Smooth muscle cell (in vitro differentiated cells): ENCODE measurements at regions not wholly inside any gene's neighbourhood (a gene's known extent, or its start where the extent isn't known, plus 50 kb on each side); places are given as distances from the start of the nearest gene placed in this dataset.

Source experiments
- DNase-seq: peaks from one replicate; lab custom pipeline; 2025; ENCODE audit not compliant: unreplicated experiment; lab: John Stamatoyannopoulos, UW
- H2AFZ ChIP-seq: fragments of 200-600 bp; sonication (generic); 2 replicates; pipeline ENCODE4 v1.6.0; 2016; ENCODE audit warnings: antibody characterized with exemption, low read depth, mild to moderate bottlenecking
- H3F3A ChIP-seq: fragments of 200-600 bp; sonication (generic); 2 replicates; pipeline ENCODE4 v1.6.0; 2017; ENCODE audit warnings: antibody characterized with exemption, low read depth
- H3K27ac ChIP-seq: fragments of 200-600 bp; sonication (generic); 2 replicates; pipeline ENCODE4 v1.5.1; 2016; ENCODE audit warnings: low read depth, mild to moderate bottlenecking
- H3K27me3 ChIP-seq: fragments of 200-600 bp; sonication (generic); 2 replicates; pipeline ENCODE4 v1.6.1; 2016; ENCODE audit warnings: low read depth, mild to moderate bottlenecking
- H3K36me3 ChIP-seq: fragments of 200-600 bp; sonication (generic); 2 replicates; pipeline ENCODE4 v1.5.1; 2016; ENCODE audit warnings: low read depth
- H3K4me1 ChIP-seq: fragments of 200-600 bp; sonication (generic); 2 replicates; pipeline ENCODE4 v1.5.1; 2016; ENCODE audit warnings: low read depth
- H3K4me2 ChIP-seq: fragments of 200-600 bp; sonication (generic); 2 replicates; pipeline ENCODE4 v1.6.0; 2016; ENCODE audit warnings: mild to moderate bottlenecking
- H3K4me3 ChIP-seq: fragments of 200-600 bp; sonication (generic); 2 replicates; pipeline ENCODE4 v1.5.1; 2016; ENCODE audit warnings: mild to moderate bottlenecking
- H3K79me2 ChIP-seq: fragments of 200-600 bp; sonication (generic); 2 replicates; pipeline ENCODE4 v1.6.0; 2016; ENCODE audit warnings: low read depth, mild to moderate bottlenecking
- H3K9ac ChIP-seq: fragments of 200-600 bp; sonication (generic); 2 replicates; pipeline ENCODE4 v1.6.0; 2016; ENCODE audit warnings: low read depth
- H3K9me3 ChIP-seq: fragments of 200-600 bp; sonication (generic); replicated peaks from 2 replicates; pipeline ENCODE4 v1.5.1; 2016; ENCODE audit warnings: low read depth
- H4K20me1 ChIP-seq: fragments of 200-600 bp; sonication (generic); 2 replicates; pipeline ENCODE4 v1.6.0; 2016; ENCODE audit warnings: low read depth
- WGBS: methylation state at CpG from one replicate; pipeline ENCODE4 v1.1.7; 2016; ENCODE audit warnings: low lambda C conversion rate; 5-methylcytosine and 5-hydroxymethylcytosine counted together
- TF ChIP-seq, protein P1 (sequence below): fragments of 200-600 bp; sonication (generic); IDR thresholded peaks from 2 replicates; pipeline ENCODE4 v1.5.1; 2017; ENCODE audit warnings: borderline replicate concordance, mild to moderate bottlenecking, antibody characterized with exemption; ENCODE audit not compliant: insufficient read depth, poor library complexity, severe bottlenecking

DNA sequence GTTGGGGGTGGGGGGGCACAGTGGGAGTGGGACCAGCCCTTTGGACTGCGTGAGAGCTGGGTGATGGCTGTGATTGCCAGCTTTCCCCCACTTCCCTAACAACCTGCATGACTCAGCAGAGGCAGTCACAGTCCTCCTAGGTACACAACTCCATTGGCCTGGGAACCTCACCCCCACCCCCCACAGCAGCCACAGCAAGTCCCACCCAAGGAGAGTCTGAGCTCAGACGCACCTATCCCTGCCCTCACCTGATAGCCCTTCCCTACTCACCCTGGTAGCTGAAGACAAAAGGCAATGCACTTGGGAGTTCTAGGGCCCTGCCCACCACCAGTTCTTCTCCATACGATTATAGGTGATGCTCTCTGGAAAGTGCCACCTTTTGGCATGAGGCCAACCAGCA, 188.9 kb downstream of the ZNF648 start:
- Histone ChIP-seq H4K20me1 (no peaks in the 10 kb centered on the region), H3K27ac (no peak overlapping the region), H3K4me1 (no peaks in the 10 kb centered on the region), H3F3A (no peaks in the 10 kb centered on the region), H3K4me2 (no peak overlapping the region), H3K9ac (no peak overlapping the region), H2AFZ (no peak overlapping the region), H3K27me3 (no peaks in the 10 kb centered on the region), H3K4me3 (no peak overlapping the region), H3K36me3 (no peaks in the 10 kb centered on the region), H3K79me2 (no peaks in the 10 kb centered on the region), H3K9me3 (peaks cover 3% of the 10 kb centered on the region)
- 71% methylated on average over 3 of the region's 3 CpGs for WGBS
- TF ChIP-seq, protein P1, sequence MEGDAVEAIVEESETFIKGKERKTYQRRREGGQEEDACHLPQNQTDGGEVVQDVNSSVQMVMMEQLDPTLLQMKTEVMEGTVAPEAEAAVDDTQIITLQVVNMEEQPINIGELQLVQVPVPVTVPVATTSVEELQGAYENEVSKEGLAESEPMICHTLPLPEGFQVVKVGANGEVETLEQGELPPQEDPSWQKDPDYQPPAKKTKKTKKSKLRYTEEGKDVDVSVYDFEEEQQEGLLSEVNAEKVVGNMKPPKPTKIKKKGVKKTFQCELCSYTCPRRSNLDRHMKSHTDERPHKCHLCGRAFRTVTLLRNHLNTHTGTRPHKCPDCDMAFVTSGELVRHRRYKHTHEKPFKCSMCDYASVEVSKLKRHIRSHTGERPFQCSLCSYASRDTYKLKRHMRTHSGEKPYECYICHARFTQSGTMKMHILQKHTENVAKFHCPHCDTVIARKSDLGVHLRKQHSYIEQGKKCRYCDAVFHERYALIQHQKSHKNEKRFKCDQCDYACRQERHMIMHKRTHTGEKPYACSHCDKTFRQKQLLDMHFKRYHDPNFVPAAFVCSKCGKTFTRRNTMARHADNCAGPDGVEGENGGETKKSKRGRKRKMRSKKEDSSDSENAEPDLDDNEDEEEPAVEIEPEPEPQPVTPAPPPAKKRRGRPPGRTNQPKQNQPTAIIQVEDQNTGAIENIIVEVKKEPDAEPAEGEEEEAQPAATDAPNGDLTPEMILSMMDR, result no peak
- DNase-seq, result no peak

DNA sequence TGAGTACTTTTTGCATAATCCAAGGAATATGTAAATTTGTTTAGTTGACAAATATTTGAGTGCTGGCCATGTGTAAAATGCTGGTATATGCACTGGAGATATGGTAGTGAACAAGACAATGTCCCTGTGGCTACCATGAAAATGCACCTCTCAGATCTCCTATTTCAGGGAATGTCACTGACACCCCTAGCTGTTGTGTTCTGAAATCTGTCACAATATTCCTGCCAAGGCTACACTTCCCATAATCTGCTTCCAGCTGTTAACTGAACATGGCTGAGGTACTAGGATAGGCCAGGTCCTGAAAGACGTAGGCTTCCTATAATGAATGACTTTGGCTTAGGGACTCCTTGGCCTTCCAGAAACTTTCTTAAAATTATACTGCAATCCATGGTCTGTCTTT, 197.8 kb downstream of the ZNF648 start:
- Histone ChIP-seq H3K9me3 (no peaks in the 10 kb centered on the region), H3F3A (no peaks in the 10 kb centered on the region), H3K27me3 (no peaks in the 10 kb centered on the region), H3K36me3 (no peaks in the 10 kb centered on the region), H3K4me2 (no peak overlapping the region), H3K27ac (no peak overlapping the region), H4K20me1 (no peaks in the 10 kb centered on the region), H2AFZ (no peak overlapping the region), H3K9ac (no peak overlapping the region), H3K79me2 (no peaks in the 10 kb centered on the region), H3K4me3 (no peak overlapping the region), H3K4me1 (no peaks in the 10 kb centered on the region)
- TF ChIP-seq, protein P1, result no peak
- DNase-seq, result no peak
- WGBS, result 90% methylated on average over 1 of the region's 1 CpG

DNA sequence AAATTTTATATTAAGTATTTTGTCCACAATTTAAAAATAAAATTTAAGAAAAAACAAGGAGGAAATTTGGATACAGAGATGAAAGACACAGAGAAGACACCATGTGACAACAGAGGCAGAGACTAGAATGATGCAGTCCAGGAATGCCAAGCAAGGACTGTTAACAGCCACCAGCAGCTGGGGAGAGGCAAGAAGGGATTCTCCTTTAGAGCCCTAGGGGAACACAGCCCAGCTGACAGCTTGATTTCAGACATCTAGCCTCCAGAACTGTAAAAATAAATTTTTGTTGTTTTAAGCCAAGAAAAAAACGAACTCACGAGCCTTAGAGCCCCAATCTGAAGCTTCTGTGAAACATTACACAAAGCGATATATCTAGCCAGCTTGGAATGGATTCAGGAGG, 198.5 kb downstream of the ZNF648 start:
- TF ChIP-seq, protein P1, result no peak
- WGBS, result 79% methylated on average over 3 of the region's 3 CpGs
- H3F3A ChIP-seq, result no peaks in the 10 kb centered on the region
- H3K4me1 ChIP-seq, result no peaks in the 10 kb centered on the region
- H4K20me1 ChIP-seq, result no peaks in the 10 kb centered on the region
- no peak for DNase-seq
- no peak overlapping the region for H3K27ac ChIP-seq
- no peak overlapping the region for H3K4me3 ChIP-seq
- no peak overlapping the region for H3K4me2 ChIP-seq
- no peak overlapping the region for H3K9ac ChIP-seq
- no peak overlapping the region for H2AFZ ChIP-seq
- no peaks in the 10 kb centered on the region for H3K79me2 ChIP-seq
- H3K27me3 ChIP-seq, result no peaks in the 10 kb centered on the region
- H3K9me3 ChIP-seq, result no peaks in the 10 kb centered on the region
- no peaks in the 10 kb centered on the region for H3K36me3 ChIP-seq

DNA sequence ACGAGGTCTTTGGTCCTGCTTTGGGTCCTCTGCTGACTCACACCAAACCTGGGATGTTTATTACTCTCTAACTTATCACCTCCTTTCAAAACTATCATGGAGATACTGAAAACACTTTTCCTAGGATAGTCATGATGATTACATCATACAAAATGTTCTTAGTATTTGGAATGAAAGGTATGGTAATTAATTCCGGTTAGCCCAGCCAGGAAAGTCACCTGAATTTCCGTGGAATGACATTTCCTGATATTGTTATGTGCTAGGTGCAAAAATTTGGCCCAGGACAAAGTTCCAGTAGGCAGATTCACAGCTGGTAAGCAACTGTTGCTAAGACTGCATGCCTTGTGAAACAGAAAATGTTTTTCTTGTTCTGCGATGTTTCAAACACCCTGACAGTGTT, 203.4 kb downstream of the ZNF648 start:
- 81% methylated on average over 4 of the region's 4 CpGs for WGBS
- no peaks in the 10 kb centered on the region for H3F3A ChIP-seq
- H3K27ac ChIP-seq, result no peak overlapping the region
- H3K79me2 ChIP-seq, result no peaks in the 10 kb centered on the region
- H4K20me1 ChIP-seq, result no peaks in the 10 kb centered on the region
- no peak for DNase-seq
- H2AFZ ChIP-seq, result no peak overlapping the region
- H3K9me3 ChIP-seq, result no peaks in the 10 kb centered on the region
- H3K27me3 ChIP-seq, result no peaks in the 10 kb centered on the region
- no peaks in the 10 kb centered on the region for H3K4me1 ChIP-seq
- no peak overlapping the region for H3K4me3 ChIP-seq
- H3K4me2 ChIP-seq, result no peak overlapping the region
- H3K9ac ChIP-seq, result no peak overlapping the region
- no peaks in the 10 kb centered on the region for H3K36me3 ChIP-seq
- TF ChIP-seq, protein P1, result no peak
